Caki2 (cell line): ENCODE measurements at regions not wholly inside any gene's neighbourhood (a gene's known extent, or its start where the extent isn't known, plus 50 kb on each side); places are given as distances from the start of the nearest gene placed in this dataset.
"Not testable (repeated sequence)": the region's sequence is repeated elsewhere in the genome, so short reads cannot be mapped to it uniquely, and the experiment has no call there.

Experiments
- DNase-seq: peaks from one replicate; pipeline ENCODE4 v3.0.0-alpha.2; 2015; ENCODE audit warnings: low read depth
- in situ Hi-C: cut with HindIII; loops from 2 replicates; pipeline ENCODE4 v1.10.0; 2016; ENCODE audit warnings: low sequenced_read_pairs, low pct_unique_long_range_greater_than_20kb, mixed read lengths

DNA sequence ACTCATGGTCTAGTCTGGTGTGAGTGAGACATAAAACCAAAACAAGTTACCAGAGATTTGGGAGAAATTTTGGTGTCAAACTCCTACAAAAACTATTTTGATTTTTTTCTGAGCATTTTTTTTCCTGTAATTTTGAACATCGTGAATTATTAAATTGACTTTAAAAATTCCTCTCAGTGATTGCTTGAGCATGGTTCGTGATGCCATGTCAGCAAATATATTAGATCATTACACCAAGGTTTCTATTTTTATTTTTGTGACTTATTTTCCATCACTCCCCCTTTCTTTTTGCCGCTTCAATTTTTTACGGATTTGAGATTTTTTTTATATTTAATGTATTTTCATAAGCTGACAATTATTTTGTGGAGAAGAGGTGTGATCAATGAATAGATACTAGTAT is 613.9 kb upstream of the LRATD1 start:
- in situ Hi-C loops, result no loop called here
- DNase-seq, result no peak

DNA sequence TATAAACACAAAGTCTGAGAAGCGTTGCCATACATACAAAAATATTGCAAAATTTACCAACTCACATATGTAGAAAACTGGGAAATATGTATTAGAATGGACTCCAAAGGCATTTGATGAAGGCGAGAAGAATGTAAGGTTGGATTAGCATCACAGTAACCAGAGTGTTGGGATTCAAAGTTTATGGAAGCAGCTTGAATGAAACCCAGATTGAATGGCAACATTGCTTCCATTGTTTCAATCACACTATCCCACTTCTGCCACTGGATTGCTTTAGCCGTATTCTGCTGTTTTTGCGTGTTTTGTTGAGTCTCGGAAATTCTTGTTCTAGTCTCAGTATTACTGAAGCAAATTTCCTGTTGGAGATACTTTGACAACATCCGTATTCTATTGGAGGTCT is 609.0 kb upstream of the LRATD1 start:
- in situ Hi-C loops, result no loop called here
- no peak for DNase-seq

GRCh38 chr2:14039134-14039533 is 593.4 kb upstream of the LRATD1 start:
- no peak for DNase-seq
- in situ Hi-C loops, result no loop called here

GRCh38 chr2:14047491-14047890 is 585.0 kb upstream of the LRATD1 start:
- DNase-seq, result no peak
- in situ Hi-C loops, result no loop called here

- DNase-seq, result no peak
- in situ Hi-C loops, result no loop called here
Measured at GRCh38 chr2:14051401-14051800, 581.1 kb upstream of the LRATD1 start.

DNA sequence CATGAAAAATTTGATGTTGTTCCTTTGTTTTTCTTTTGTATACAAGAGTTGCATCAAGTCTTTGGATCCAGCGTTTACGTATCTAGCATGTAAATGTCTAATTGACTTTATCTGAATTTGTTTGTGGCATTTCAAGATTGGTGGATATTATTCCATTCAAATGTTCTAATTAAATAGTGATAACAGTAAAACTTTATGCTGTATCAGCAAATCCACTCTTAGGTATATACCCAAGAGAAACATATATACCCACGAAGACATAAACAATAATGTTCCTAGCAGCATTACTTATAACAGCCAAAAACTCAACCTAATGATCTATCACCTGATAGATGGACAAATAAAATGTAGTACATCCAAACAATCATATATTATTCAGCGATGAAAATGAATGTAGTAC is 579.4 kb upstream of the LRATD1 start:
- in situ Hi-C loops, result no loop called here
- no peak for DNase-seq

- in situ Hi-C loops, result no loop called here
- no peak for DNase-seq
Measured at GRCh38 chr2:14064346-14064745, 568.2 kb upstream of the LRATD1 start.

GRCh38 chr2:14072338-14072737 is 560.2 kb upstream of the LRATD1 start:
- no peak for DNase-seq

DNA sequence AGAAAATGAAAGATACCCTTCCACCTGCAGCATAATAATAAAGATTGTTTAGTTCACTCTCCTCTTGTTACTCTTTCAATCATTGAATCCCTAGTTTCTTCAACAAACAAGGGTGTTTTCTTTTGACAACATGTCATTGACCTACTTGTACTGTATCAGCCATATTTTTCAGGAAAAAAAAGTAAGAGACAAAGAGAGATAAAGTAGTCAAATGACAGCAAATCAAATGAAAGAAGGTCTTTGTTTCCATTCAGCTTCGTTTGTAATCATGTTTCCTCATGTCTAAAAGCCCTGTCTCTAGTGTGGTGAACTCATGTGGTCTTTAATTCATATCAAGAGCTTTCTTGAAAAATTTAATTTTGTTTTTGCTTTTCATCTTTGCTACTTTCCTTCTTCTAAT is 557.8 kb upstream of the LRATD1 start:
- DNase-seq, result no peak
- in situ Hi-C loops, result no loop called here

More at GRCh38 chr2:14072338-14072737, 560.2 kb upstream of the LRATD1 start:
- in situ Hi-C loops, result no loop called here

GRCh38 chr2:14079576-14079975 is 552.9 kb upstream of the LRATD1 start:
- DNase-seq, result no peak
- in situ Hi-C loops, result no loop called here

DNA sequence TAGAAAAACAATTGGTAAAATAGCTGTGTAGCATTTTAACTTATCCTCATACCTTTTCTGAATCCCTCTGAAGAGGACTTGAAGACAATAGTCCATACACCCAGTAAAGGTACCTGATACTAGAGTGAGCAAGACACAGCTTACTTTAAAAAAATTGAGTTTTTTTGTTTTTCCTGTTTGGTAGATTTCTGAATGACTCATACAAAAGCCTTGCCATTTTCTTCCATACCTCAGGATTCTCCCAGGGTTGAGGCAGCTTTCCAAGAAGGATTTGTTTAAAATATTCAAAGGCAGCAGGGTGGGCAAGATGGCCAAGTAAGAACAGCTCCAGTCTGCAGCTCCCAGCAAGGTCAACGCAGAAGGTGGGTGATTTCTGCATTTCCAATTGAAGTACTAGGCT is 551.0 kb upstream of the LRATD1 start:
- in situ Hi-C loops, result no loop called here
- no peak for DNase-seq

- in situ Hi-C loops, result no loop called here
- DNase-seq, result no peak
Measured at GRCh38 chr2:14082640-14083039, 549.9 kb upstream of the LRATD1 start.

- no peak for DNase-seq
- in situ Hi-C loops, result no loop called here
Measured at GRCh38 chr2:14094592-14094991, 537.9 kb upstream of the LRATD1 start.

GRCh38 chr2:14099101-14099500 is 533.4 kb upstream of the LRATD1 start:
- in situ Hi-C loops, DNase-seq: not testable (repeated sequence)

GRCh38 chr2:14114275-14114674 is 518.2 kb upstream of the LRATD1 start:
- DNase-seq, result no peak
- in situ Hi-C loops, result no loop called here

GRCh38 chr2:14120376-14120775 is 512.1 kb upstream of the LRATD1 start:
- no peak for DNase-seq
- in situ Hi-C loops, result no loop called here

DNA sequence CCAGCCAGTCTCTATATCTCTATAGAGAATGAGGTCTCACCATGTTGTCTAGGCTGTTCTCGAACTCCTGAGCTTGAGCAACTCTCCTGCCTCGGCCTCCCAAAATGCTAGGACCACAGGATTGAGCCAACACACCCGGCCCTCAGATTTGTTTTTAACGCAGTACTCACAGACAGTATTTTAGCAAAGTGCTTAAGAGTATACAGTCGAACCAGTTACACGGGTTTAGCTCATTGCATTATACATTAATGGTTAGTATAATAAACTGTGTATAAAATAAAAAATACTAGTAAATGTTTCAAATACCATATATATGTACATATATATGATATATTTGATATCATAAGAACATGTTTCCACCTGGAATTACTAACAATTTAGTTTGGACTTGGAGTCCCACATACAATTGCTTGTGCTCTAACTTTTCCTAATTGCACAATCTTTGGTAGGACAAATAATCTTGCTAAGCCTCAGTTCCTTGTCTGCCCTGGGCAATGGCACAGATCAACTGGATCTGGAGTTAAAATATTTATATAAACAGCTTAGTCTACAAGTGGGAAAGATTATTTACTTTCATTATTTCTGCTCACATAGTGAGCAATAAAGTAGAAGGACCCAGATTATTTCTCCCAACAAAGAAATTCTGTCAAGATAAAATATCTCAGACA is 508.9 kb upstream of the LRATD1 start:
- no peak for DNase-seq
- in situ Hi-C loops, result no loop called here

DNA sequence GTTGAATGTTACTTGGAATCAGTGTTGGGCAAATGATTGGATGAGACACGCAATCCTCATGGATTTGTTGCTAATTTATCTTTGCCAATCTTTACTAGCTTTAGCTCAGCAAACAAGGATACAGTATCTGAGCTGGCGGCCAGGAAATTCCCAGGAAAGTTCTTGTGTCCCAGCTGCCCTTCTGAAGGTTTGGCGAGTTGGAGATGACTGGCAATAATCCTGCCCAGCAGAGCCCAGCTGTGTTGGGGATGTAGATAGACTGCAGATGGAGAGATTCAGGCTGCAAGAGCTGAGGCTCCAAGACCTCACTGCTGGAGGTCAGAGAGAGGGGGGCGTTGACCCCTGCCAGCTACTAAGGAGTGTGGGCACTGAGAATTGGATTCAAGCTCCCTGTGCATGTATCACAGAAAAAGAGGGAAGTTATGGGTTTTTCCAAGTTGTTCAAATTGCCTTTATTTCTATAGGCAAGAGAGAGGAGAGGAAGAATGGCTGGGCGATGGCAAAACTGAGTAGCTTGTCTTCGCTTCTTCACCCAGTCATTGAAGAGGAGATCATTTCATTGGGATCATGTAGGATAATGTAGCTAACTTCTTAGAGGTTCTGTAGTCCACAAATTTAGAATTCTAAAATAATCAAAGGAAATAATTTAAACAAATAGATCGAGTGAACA is 506.8 kb upstream of the LRATD1 start:
- in situ Hi-C loops, result no loop called here
- DNase-seq, result no peak

GRCh38 chr2:14126846-14127245 is 505.7 kb upstream of the LRATD1 start:
- DNase-seq, result no peak
- in situ Hi-C loops, result no loop called here

- DNase-seq, result no peak
- in situ Hi-C loops, result no loop called here
Measured at GRCh38 chr2:14127765-14128164, 504.8 kb upstream of the LRATD1 start.
